PC-9 (cell line): ENCODE measurements at regions not wholly inside any gene's neighbourhood (a gene's known extent, or its start where the extent isn't known, plus 50 kb on each side); places are given as distances from the start of the nearest gene placed in this dataset.

Experiments used
- EZH2 ChIP-seq: fragments of 200-600 bp; sonication (generic); IDR thresholded peaks from 2 replicates; pipeline ENCODE4 v1.8.0; 2017; ENCODE audit warnings: antibody characterized with exemption, low read depth
- TF ChIP-seq, protein P1 (sequence below): fragments of 200-600 bp; sonication (generic); conservative IDR thresholded peaks from 2 replicates; pipeline ENCODE4 v1.6.1; 2017; ENCODE audit warnings: mixed run types, antibody characterized with exemption, mild to moderate bottlenecking, moderate library complexity

DNA sequence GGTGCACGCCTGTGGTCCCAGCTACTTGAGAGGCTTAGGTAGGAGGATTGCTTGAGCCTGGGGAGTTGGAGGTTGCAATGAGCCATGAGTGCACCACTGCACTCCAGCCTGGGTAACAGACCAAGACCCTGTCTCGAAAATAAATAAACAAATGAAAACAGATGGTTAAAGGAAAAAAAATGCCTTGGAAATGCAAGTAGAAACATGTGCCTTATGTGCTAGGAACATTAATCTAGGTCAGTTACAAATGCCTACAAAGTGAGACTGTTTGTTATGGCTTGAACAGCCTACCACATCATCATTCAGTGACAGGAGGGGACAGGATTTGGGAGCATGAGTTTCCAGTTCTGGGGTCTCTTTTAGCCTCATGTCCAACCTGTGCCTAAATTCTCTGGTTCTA, 52.4 kb upstream of the BCAT1 start:
- TF ChIP-seq, protein P1, sequence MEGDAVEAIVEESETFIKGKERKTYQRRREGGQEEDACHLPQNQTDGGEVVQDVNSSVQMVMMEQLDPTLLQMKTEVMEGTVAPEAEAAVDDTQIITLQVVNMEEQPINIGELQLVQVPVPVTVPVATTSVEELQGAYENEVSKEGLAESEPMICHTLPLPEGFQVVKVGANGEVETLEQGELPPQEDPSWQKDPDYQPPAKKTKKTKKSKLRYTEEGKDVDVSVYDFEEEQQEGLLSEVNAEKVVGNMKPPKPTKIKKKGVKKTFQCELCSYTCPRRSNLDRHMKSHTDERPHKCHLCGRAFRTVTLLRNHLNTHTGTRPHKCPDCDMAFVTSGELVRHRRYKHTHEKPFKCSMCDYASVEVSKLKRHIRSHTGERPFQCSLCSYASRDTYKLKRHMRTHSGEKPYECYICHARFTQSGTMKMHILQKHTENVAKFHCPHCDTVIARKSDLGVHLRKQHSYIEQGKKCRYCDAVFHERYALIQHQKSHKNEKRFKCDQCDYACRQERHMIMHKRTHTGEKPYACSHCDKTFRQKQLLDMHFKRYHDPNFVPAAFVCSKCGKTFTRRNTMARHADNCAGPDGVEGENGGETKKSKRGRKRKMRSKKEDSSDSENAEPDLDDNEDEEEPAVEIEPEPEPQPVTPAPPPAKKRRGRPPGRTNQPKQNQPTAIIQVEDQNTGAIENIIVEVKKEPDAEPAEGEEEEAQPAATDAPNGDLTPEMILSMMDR = no peak
- no peak for TF ChIP-seq EZH2
